ENCODE measurements at regions not wholly inside any gene's neighbourhood (a gene's known extent, or its start where the extent isn't known, plus 50 kb on each side); places are given as distances from the start of the nearest gene placed in this dataset.

GRCh38 chr6:11633741-11634509 lies 96.4 kb downstream of the TMEM170B start:
- intact Hi-C loops (cut with micrococcal nuclease) = no loop called here
- DNase-seq = no peak
- H3K4me3 Mint-ChIP-seq = no peak overlapping the region
- H3K27me3 Mint-ChIP-seq = peaks cover 3% of the 10 kb centered on the region
- no peak overlapping the region for H3K27ac Mint-ChIP-seq
- ChIA-PET CTCF (no interaction called here), POLR2A (no interaction called here)
- no peaks in the 10 kb centered on the region for H3K9me3 Mint-ChIP-seq
- no peaks in the 10 kb centered on the region for H3K36me3 Mint-ChIP-seq
- no peaks in the 10 kb centered on the region for H3K4me1 Mint-ChIP-seq (ENCODE audit: low read depth)

GRCh38 chr6:11634948-11635347 lies 97.4 kb downstream of the TMEM170B start:
- intact Hi-C loops (cut with micrococcal nuclease) = no loop called here
- peaks cover 3% of the 10 kb centered on the region for H3K27me3 Mint-ChIP-seq
- no peaks in the 10 kb centered on the region for H3K36me3 Mint-ChIP-seq
- no peaks in the 10 kb centered on the region for H3K9me3 Mint-ChIP-seq
- ChIA-PET POLR2A (no interaction called here), CTCF (no interaction called here)
- DNase-seq = no peak
- no peak overlapping the region for H3K4me3 Mint-ChIP-seq
- H3K4me1 Mint-ChIP-seq (ENCODE audit: low read depth) = no peaks in the 10 kb centered on the region
- H3K27ac Mint-ChIP-seq = no peak overlapping the region

GRCh38 chr6:11636121-11636520 lies 98.6 kb downstream of the TMEM170B start:
- Mint-ChIP-seq H3K4me3 (no peak overlapping the region), H3K9me3 (no peaks in the 10 kb centered on the region), H3K27me3 (no peaks in the 10 kb centered on the region), H3K36me3 (no peaks in the 10 kb centered on the region), H3K4me1 (ENCODE audit: low read depth) (no peaks in the 10 kb centered on the region), H3K27ac (no peak overlapping the region)
- intact Hi-C loops (cut with micrococcal nuclease) = no loop called here
- ChIA-PET POLR2A (no interaction called here), CTCF (no interaction called here)
- DNase-seq = no peak

- Mint-ChIP-seq H3K4me1 (ENCODE audit: low read depth) (no peaks in the 10 kb centered on the region), H3K9me3 (no peaks in the 10 kb centered on the region), H3K36me3 (no peaks in the 10 kb centered on the region), H3K4me3 (no peak overlapping the region), H3K27me3 (no peaks in the 10 kb centered on the region), H3K27ac (no peak overlapping the region)
- no peak for DNase-seq
- CTCF ChIA-PET = no interaction called here
- POLR2A ChIA-PET = no interaction called here
- intact Hi-C loops (cut with micrococcal nuclease) = no loop called here
Measured at GRCh38 chr6:11637266-11637665, 99.7 kb downstream of the TMEM170B start.

- no peaks in the 10 kb centered on the region for H3K9me3 Mint-ChIP-seq
- no peaks in the 10 kb centered on the region for H3K27me3 Mint-ChIP-seq
- no peak overlapping the region for H3K27ac Mint-ChIP-seq
- H3K4me3 Mint-ChIP-seq = no peak overlapping the region
- no peaks in the 10 kb centered on the region for H3K4me1 Mint-ChIP-seq (ENCODE audit: low read depth)
- CTCF ChIA-PET = no interaction called here
- H3K36me3 Mint-ChIP-seq = no peaks in the 10 kb centered on the region
- intact Hi-C loops (cut with micrococcal nuclease) = no loop called here
- DNase-seq = no peak
- POLR2A ChIA-PET = no interaction called here
Measured at GRCh38 chr6:11639376-11640235, 102.1 kb downstream of the TMEM170B start.

- Mint-ChIP-seq H3K27ac (no peak overlapping the region), H3K36me3 (no peaks in the 10 kb centered on the region), H3K27me3 (peaks cover 1% of the 10 kb centered on the region), H3K4me1 (ENCODE audit: low read depth) (no peaks in the 10 kb centered on the region), H3K9me3 (no peaks in the 10 kb centered on the region), H3K4me3 (no peak overlapping the region)
- intact Hi-C loops (cut with micrococcal nuclease) = no loop called here
- CTCF ChIA-PET = no interaction called here
- DNase-seq = no peak
- POLR2A ChIA-PET = no interaction called here
Measured at GRCh38 chr6:11640486-11640885, 102.9 kb downstream of the TMEM170B start.

GRCh38 chr6:11644071-11644470 lies 106.5 kb downstream of the TMEM170B start:
- Mint-ChIP-seq H3K27ac (no peak overlapping the region), H3K36me3 (no peaks in the 10 kb centered on the region), H3K4me1 (ENCODE audit: low read depth) (no peaks in the 10 kb centered on the region), H3K4me3 (no peak overlapping the region), H3K9me3 (no peaks in the 10 kb centered on the region), H3K27me3 (peaks cover 4% of the 10 kb centered on the region)
- ChIA-PET POLR2A (no interaction called here), CTCF (interaction anchor here (1.0 kb wide), 2 partner anchors 11 to 645 kb away, joined by 3 read pairs; no protein-coding TSS in a partner anchor)
- intact Hi-C loops (cut with micrococcal nuclease) = no loop called here
- no peak for DNase-seq

- intact Hi-C loops (cut with micrococcal nuclease) = no loop called here
- H3K27ac Mint-ChIP-seq = no peak overlapping the region
- no peaks in the 10 kb centered on the region for H3K9me3 Mint-ChIP-seq
- POLR2A ChIA-PET = no interaction called here
- H3K4me3 Mint-ChIP-seq = no peak overlapping the region
- H3K4me1 Mint-ChIP-seq (ENCODE audit: low read depth) = no peaks in the 10 kb centered on the region
- H3K27me3 Mint-ChIP-seq = peaks cover 4% of the 10 kb centered on the region
- H3K36me3 Mint-ChIP-seq = no peaks in the 10 kb centered on the region
- DNase-seq = no peak
- CTCF ChIA-PET = interaction anchor here (1.0 kb wide), 1 partner anchor 10 kb away, joined by 3 read pairs; no protein-coding TSS in a partner anchor
Measured at GRCh38 chr6:11644601-11645000, 107.1 kb downstream of the TMEM170B start.

- intact Hi-C loops (cut with micrococcal nuclease) = no loop called here
- POLR2A ChIA-PET = no interaction called here
- peaks cover 4% of the 10 kb centered on the region for H3K27me3 Mint-ChIP-seq
- no peak overlapping the region for H3K27ac Mint-ChIP-seq
- H3K9me3 Mint-ChIP-seq = no peaks in the 10 kb centered on the region
- DNase-seq = no peak
- H3K4me1 Mint-ChIP-seq (ENCODE audit: low read depth) = no peaks in the 10 kb centered on the region
- CTCF ChIA-PET = no interaction called here
- no peaks in the 10 kb centered on the region for H3K36me3 Mint-ChIP-seq
- H3K4me3 Mint-ChIP-seq = no peak overlapping the region
Measured at GRCh38 chr6:11645016-11645415, 107.5 kb downstream of the TMEM170B start.

GRCh38 chr6:11648436-11648775 lies 110.9 kb downstream of the TMEM170B start:
- Mint-ChIP-seq H3K4me3 (no peak overlapping the region), H3K27ac (no peak overlapping the region), H3K4me1 (ENCODE audit: low read depth) (peaks cover 5% of the 10 kb centered on the region), H3K27me3 (peaks cover 4% of the 10 kb centered on the region), H3K9me3 (no peaks in the 10 kb centered on the region), H3K36me3 (no peaks in the 10 kb centered on the region)
- CTCF ChIA-PET = no interaction called here
- intact Hi-C loops (cut with micrococcal nuclease) = no loop called here
- DNase-seq = no peak
- POLR2A ChIA-PET = interaction anchor here (0.5 kb wide), 1 partner anchor 389 kb away, joined by 3 read pairs; no protein-coding TSS in a partner anchor

GRCh38 chr6:11648889-11649288 lies 111.3 kb downstream of the TMEM170B start:
- POLR2A ChIA-PET = interaction anchor here (0.5 kb wide), 1 partner anchor 389 kb away, joined by 3 read pairs; no protein-coding TSS in a partner anchor
- CTCF ChIA-PET = no interaction called here

GRCh38 chr6:11650025-11650696 lies 112.6 kb downstream of the TMEM170B start:
- CTCF ChIA-PET = no interaction called here
- H3K36me3 Mint-ChIP-seq = no peaks in the 10 kb centered on the region
- H3K9me3 Mint-ChIP-seq = no peaks in the 10 kb centered on the region
- H3K27ac Mint-ChIP-seq = no peak overlapping the region
- no peak for DNase-seq
- no peak overlapping the region for H3K4me3 Mint-ChIP-seq
- POLR2A ChIA-PET = no interaction called here
- peaks cover 10% of the 10 kb centered on the region for H3K4me1 Mint-ChIP-seq (ENCODE audit: low read depth)
- H3K27me3 Mint-ChIP-seq = peaks cover 8% of the 10 kb centered on the region
- intact Hi-C loops (cut with micrococcal nuclease) = loop anchor here (5.0 kb wide), 1 partner anchor 262 kb away; no protein-coding TSS in a partner anchor

More at GRCh38 chr6:11648889-11649288, 111.3 kb downstream of the TMEM170B start:
- Mint-ChIP-seq H3K27me3 (peaks cover 5% of the 10 kb centered on the region), H3K9me3 (no peaks in the 10 kb centered on the region), H3K4me1 (ENCODE audit: low read depth) (peaks cover 10% of the 10 kb centered on the region), H3K36me3 (no peaks in the 10 kb centered on the region), H3K4me3 (no peak overlapping the region), H3K27ac (no peak overlapping the region)
- DNase-seq = no peak
- intact Hi-C loops (cut with micrococcal nuclease) = no loop called here

Data from activated CD4-positive, alpha-beta memory T cell treated with anti-CD3 and anti-CD28 coated beads for 36 hours (primary cell).